A673 (cell line): ENCODE measurements at regions not wholly inside any gene's neighbourhood (a gene's known extent, or its start where the extent isn't known, plus 50 kb on each side); places are given as distances from the start of the nearest gene placed in this dataset.

ENCODE experiments used
- CTCF ChIP-seq: fragments of 300-800, 200-600 bp; sonication (generic); conservative IDR thresholded peaks from 2 replicates; pipeline ENCODE4 v1.5.1; 2017; ENCODE audit warnings: low read depth, mild to moderate bottlenecking, antibody characterized with exemption, low read length, moderate library complexity, mixed read lengths
- EZH2 ChIP-seq: fragments of 200-600 bp; sonication (generic); IDR thresholded peaks from 2 replicates; pipeline ENCODE4 v1.6.1; 2017; ENCODE audit warnings: borderline replicate concordance, low read depth, mild to moderate bottlenecking, mixed read lengths, antibody characterized with exemption, low read length; ENCODE audit not compliant: poor library complexity, severe bottlenecking

GRCh38 chr4:153098427-153098826 lies 105.8 kb upstream of the TRIM2 start:
- TF ChIP-seq EZH2 (no peak), CTCF (no peak)
